Stimulated activated naive CD8-positive, alpha-beta T cell treated with anti-CD3 and anti-CD28 coated beads, Interleukin-15, Interleukin-2, amounts not matched to agents 100 U/mL and 50 U/mL, for 24 hours (primary cell): ENCODE measurements at regions not wholly inside any gene's neighbourhood (a gene's known extent, or its start where the extent isn't known, plus 50 kb on each side); places are given as distances from the start of the nearest gene placed in this dataset.
"Not testable (repeated sequence)": the region's sequence is repeated elsewhere in the genome, so short reads cannot be mapped to it uniquely, and the experiment has no call there.

Experiments
- ATAC-seq: fragments of 150-1000 bp; cut with Tn5 transposase; one replicate; pipeline ENCODE4 v1.10.0; 2021
- DNase-seq: peaks from one replicate; pipeline ENCODE4 v3.0.0; 2021

- DNase-seq: peak; percentile 73
- peak; percentile 90 for ATAC-seq
Observed at GRCh38 chr13:24618011-24618955, 61.9 kb upstream of the ATP12A start.

GRCh38 chr13:24619282-24619681 lies 60.9 kb upstream of the ATP12A start:
- DNase-seq (no peak), ATAC-seq (no peak)

- not testable (repeated sequence) for ATAC-seq
Observed at GRCh38 chr13:24622481-24623148, 57.6 kb upstream of the ATP12A start.

GRCh38 chr13:24623149-24623665 lies 57.0 kb upstream of the ATP12A start:
- DNase-seq (no peak), ATAC-seq (no peak)

More at GRCh38 chr13:24622481-24623148, 57.6 kb upstream of the ATP12A start:
- not testable (repeated sequence) for DNase-seq

GRCh38 chr13:24624363-24624762 lies 55.8 kb upstream of the ATP12A start:
- ATAC-seq (no peak), DNase-seq (no peak)

GRCh38 chr13:24624801-24625231 lies 55.4 kb upstream of the ATP12A start:
- no peak for ATAC-seq
- DNase-seq: no peak

GRCh38 chr13:24625331-24625731 lies 54.9 kb upstream of the ATP12A start:
- DNase-seq: no peak
- no peak for ATAC-seq

GRCh38 chr13:24625870-24626849 lies 54.0 kb upstream of the ATP12A start:
- DNase-seq (no peak), ATAC-seq (peak; percentile 67)

GRCh38 chr13:24627090-24627714 lies 53.0 kb upstream of the ATP12A start:
- no peak for DNase-seq
- no peak for ATAC-seq

GRCh38 chr13:24627946-24628345 lies 52.3 kb upstream of the ATP12A start:
- no peak for ATAC-seq
- no peak for DNase-seq

GRCh38 chr13:24629320-24629719 lies 50.9 kb upstream of the ATP12A start:
- ATAC-seq (no peak), DNase-seq (no peak)

- no peak for ATAC-seq
- DNase-seq: no peak
Observed at GRCh38 chr13:24630121-24630520, 50.1 kb upstream of the ATP12A start.
